Ishikawa (cell line): ENCODE measurements at regions not wholly inside any gene's neighbourhood (a gene's known extent, or its start where the extent isn't known, plus 50 kb on each side); places are given as distances from the start of the nearest gene placed in this dataset.

Experiments
- CEBPB ChIP-seq: IDR thresholded peaks from 2 replicates; pipeline ENCODE4 v1.6.1; 2012
- CREB1 ChIP-seq: IDR thresholded peaks from 2 replicates; pipeline ENCODE4 v1.6.1; 2012; ENCODE audit warnings: low read depth
- EGR1 ChIP-seq: IDR thresholded peaks from 2 replicates; pipeline ENCODE4 v1.6.1; 2012
- EP300 ChIP-seq: IDR thresholded peaks from 2 replicates; pipeline ENCODE4 v1.6.1; 2012; ENCODE audit warnings: borderline replicate concordance
- MAX ChIP-seq: IDR thresholded peaks from 2 replicates; pipeline ENCODE4 v1.6.1; 2012
- NFIC ChIP-seq: IDR thresholded peaks from 2 replicates; pipeline ENCODE4 v1.6.1; 2012
- RAD21 ChIP-seq: IDR thresholded peaks from 2 replicates; pipeline ENCODE4 v1.6.1; 2012; ENCODE audit warnings: low read depth
- REST ChIP-seq: IDR thresholded peaks from 2 replicates; pipeline ENCODE4 v1.6.1; 2012; ENCODE audit warnings: low read depth, mild to moderate bottlenecking
- TAF1 ChIP-seq: IDR thresholded peaks from 2 replicates; pipeline ENCODE4 v1.6.1; 2012; ENCODE audit warnings: low read depth, mild to moderate bottlenecking
- TEAD4 ChIP-seq: IDR thresholded peaks from 2 replicates; pipeline ENCODE4 v1.6.1; 2012
- USF1 ChIP-seq: IDR thresholded peaks from 2 replicates; pipeline ENCODE4 v1.6.1; 2012
- YY1 ChIP-seq: IDR thresholded peaks from 2 replicates; pipeline ENCODE4 v1.6.1; 2012; ENCODE audit warnings: low read depth

GRCh38 chr12:27868139-27868538 is 88.1 kb upstream of the MANSC4 start:
- no peak for TF ChIP-seq EGR1
- no peak for TF ChIP-seq REST
- no peak for TF ChIP-seq YY1
- no peak for TF ChIP-seq TAF1
- TF ChIP-seq NFIC = no peak
- no peak for TF ChIP-seq USF1
- TF ChIP-seq TEAD4 = no peak
- no peak for TF ChIP-seq CREB1
- no peak for TF ChIP-seq EP300
- no peak for TF ChIP-seq CEBPB
- TF ChIP-seq MAX = no peak
- TF ChIP-seq RAD21 = no peak
